ENCODE measurements at regions not wholly inside any gene's neighbourhood (a gene's known extent, or its start where the extent isn't known, plus 50 kb on each side); places are given as distances from the start of the nearest gene placed in this dataset.

GRCh38 chr9:80061940-80062339 is 490.2 kb downstream of the TLE4 start:
- TF ChIP-seq CTCF (IDR thresholded peaks at IDR 0.05) = no peak
- Mint-ChIP-seq H3K9me3 (peaks cover 8% of the 10 kb centered on the region), H3K36me3 (ENCODE audit: low read depth) (no peaks in the 10 kb centered on the region), H3K4me3 (no peak overlapping the region), H3K27ac (no peak overlapping the region), H3K4me1 (no peaks in the 10 kb centered on the region), H3K27me3 (no peaks in the 10 kb centered on the region)
- ChIA-PET CTCF (no interaction called here), POLR2A (no interaction called here)
- intact Hi-C loops (cut with micrococcal nuclease) = no loop called here
- ATAC-seq (ENCODE audit: low read depth) (no peak), DNase-seq (no peak)

- no peaks in the 10 kb centered on the region for H3K4me1 Mint-ChIP-seq
- CTCF ChIA-PET = no interaction called here
These were observed 489.3 kb downstream of the TLE4 start for GRCh38 chr9:80061096-80061495.

GRCh38 chr9:80059979-80060378 is 488.2 kb downstream of the TLE4 start:
- Mint-ChIP-seq H3K27me3 (no peaks in the 10 kb centered on the region), H3K4me3 (no peak overlapping the region), H3K36me3 (ENCODE audit: low read depth) (no peaks in the 10 kb centered on the region), H3K27ac (no peak overlapping the region), H3K9me3 (peaks cover 12% of the 10 kb centered on the region), H3K4me1 (peaks cover 4% of the 10 kb centered on the region)
- CTCF ChIA-PET = no interaction called here
- ATAC-seq (ENCODE audit: low read depth) (no peak), DNase-seq (no peak)
- no peak for TF ChIP-seq CTCF (IDR thresholded peaks at IDR 0.05)
- intact Hi-C loops (cut with micrococcal nuclease) = no loop called here
- POLR2A ChIA-PET = no interaction called here

More at GRCh38 chr9:80061096-80061495, 489.3 kb downstream of the TLE4 start:
- H3K9me3 Mint-ChIP-seq = peaks cover 10% of the 10 kb centered on the region
- no peak for ATAC-seq (ENCODE audit: low read depth)
- intact Hi-C loops (cut with micrococcal nuclease) = no loop called here
- TF ChIP-seq CTCF (IDR thresholded peaks at IDR 0.05) = no peak
- H3K27ac Mint-ChIP-seq = no peak overlapping the region
- no peak for DNase-seq
- no peaks in the 10 kb centered on the region for H3K36me3 Mint-ChIP-seq (ENCODE audit: low read depth)
- POLR2A ChIA-PET = no interaction called here
- no peaks in the 10 kb centered on the region for H3K27me3 Mint-ChIP-seq
- H3K4me3 Mint-ChIP-seq = no peak overlapping the region

GRCh38 chr9:80059191-80059590 is 487.4 kb downstream of the TLE4 start:
- no peak for TF ChIP-seq CTCF (IDR thresholded peaks at IDR 0.05)
- Mint-ChIP-seq H3K27me3 (no peaks in the 10 kb centered on the region), H3K36me3 (ENCODE audit: low read depth) (no peaks in the 10 kb centered on the region), H3K27ac (no peak overlapping the region), H3K9me3 (peaks cover 12% of the 10 kb centered on the region), H3K4me3 (no peak overlapping the region), H3K4me1 (peaks cover 6% of the 10 kb centered on the region)
- no peak for DNase-seq
- intact Hi-C loops (cut with micrococcal nuclease) = no loop called here
- POLR2A ChIA-PET = no interaction called here
- CTCF ChIA-PET = no interaction called here
- ATAC-seq (ENCODE audit: low read depth) = no peak

- no peak for TF ChIP-seq CTCF (IDR thresholded peaks at IDR 0.05)
- H3K36me3 Mint-ChIP-seq (ENCODE audit: low read depth) = peaks cover 10% of the 10 kb centered on the region
- H3K27me3 Mint-ChIP-seq = no peaks in the 10 kb centered on the region
- ChIA-PET POLR2A (no interaction called here), CTCF (no interaction called here)
- DNase-seq (no peak), ATAC-seq (ENCODE audit: low read depth) (no peak)
- intact Hi-C loops (cut with micrococcal nuclease) = no loop called here
- H3K9me3 Mint-ChIP-seq = peaks cover 27% of the 10 kb centered on the region
- no peak overlapping the region for H3K4me3 Mint-ChIP-seq
- no peak overlapping the region for H3K27ac Mint-ChIP-seq
- peaks cover 6% of the 10 kb centered on the region for H3K4me1 Mint-ChIP-seq
These were observed 481.1 kb downstream of the TLE4 start for GRCh38 chr9:80052830-80053229.

All from activated B cell treated with CpG ODN at 0.5 μM for 24 hours (primary cell).